GM23338 (cell line): ENCODE measurements at regions not wholly inside any gene's neighbourhood (a gene's known extent, or its start where the extent isn't known, plus 50 kb on each side); places are given as distances from the start of the nearest gene placed in this dataset.
A peak's percentile ranks its signal among the peaks of the same experiment; 100 is the strongest.

Experiments used
- ATAC-seq: fragments of 200-7000 bp; cut with Tn5 transposase; 3 replicates; pipeline ENCODE4 v1.9.1; 2020
- DNase-seq: peaks from one replicate; pipeline ENCODE4 v3.0.0-alpha.2; 2015; ENCODE audit warnings: low spot score
- H2AFZ ChIP-seq: fragments of 200-600 bp; sonication (generic); 2 replicates; pipeline ENCODE4 v1.8.0; 2016; ENCODE audit warnings: antibody characterized with exemption, mild to moderate bottlenecking, moderate library complexity
- H3F3A ChIP-seq: fragments of 200-600 bp; sonication (generic); replicated peaks from 2 replicates; pipeline ENCODE4 v1.8.0; 2017; ENCODE audit warnings: antibody characterized with exemption, mixed run types, low read depth
- H3K27ac ChIP-seq: fragments of 200-600 bp; sonication (generic); 2 replicates; pipeline ENCODE4 v1.6.1; 2016; ENCODE audit warnings: low read depth
- H3K27me3 ChIP-seq: fragments of 200-600 bp; sonication (generic); 2 replicates; pipeline ENCODE4 v1.8.0; 2016; ENCODE audit warnings: mild to moderate bottlenecking, mixed run types, moderate library complexity; ENCODE audit not compliant: insufficient read depth
- H3K36me3 ChIP-seq: fragments of 200-600 bp; sonication (generic); 2 replicates; pipeline ENCODE4 v1.8.0; 2016; ENCODE audit warnings: mild to moderate bottlenecking; ENCODE audit not compliant: insufficient read depth
- H3K4me1 ChIP-seq: fragments of 200-600 bp; sonication (generic); 2 replicates; pipeline ENCODE4 v1.8.0; 2016; ENCODE audit warnings: mild to moderate bottlenecking, moderate library complexity; ENCODE audit not compliant: insufficient read depth
- H3K4me2 ChIP-seq: fragments of 200-600 bp; sonication (generic); 2 replicates; pipeline ENCODE4 v1.7.1; 2017; ENCODE audit warnings: mixed run types
- H3K4me3 ChIP-seq: fragments of 200-600 bp; sonication (generic); 2 replicates; pipeline ENCODE4 v1.6.1; 2016; ENCODE audit warnings: mixed run types
- H3K79me2 ChIP-seq: fragments of 200-600 bp; sonication (generic); replicated peaks from 2 replicates; pipeline ENCODE4 v1.8.0; 2017; ENCODE audit warnings: mild to moderate bottlenecking; ENCODE audit not compliant: insufficient read depth
- H3K9me2 ChIP-seq: fragments of 200-600 bp; sonication (generic); 2 replicates; pipeline ENCODE4 v1.8.0; 2017; ENCODE audit not compliant: insufficient read depth
- H4K20me1 ChIP-seq: fragments of 200-600 bp; sonication (generic); replicated peaks from 2 replicates; pipeline ENCODE4 v1.8.0; 2017; ENCODE audit warnings: mild to moderate bottlenecking; ENCODE audit not compliant: insufficient read depth
- H3K27ac Mint-ChIP-seq: 2 replicates; pipeline ENCODE4 v1.8.0; 2020; ENCODE audit warnings: inconsistent platforms, mild to moderate bottlenecking, moderate library complexity, mixed read lengths
- H3K27me3 Mint-ChIP-seq: 3 replicates; pipeline ENCODE4 v1.8.0; 2022; ENCODE audit warnings: low read depth, mild to moderate bottlenecking, moderate library complexity, mixed read lengths, inconsistent platforms; ENCODE audit not compliant: insufficient read depth, poor library complexity
- H3K36me3 Mint-ChIP-seq: 3 replicates; pipeline ENCODE4 v1.8.0; 2021; ENCODE audit warnings: low read depth, mild to moderate bottlenecking, inconsistent platforms, moderate library complexity, mixed read lengths
- H3K4me1 Mint-ChIP-seq: 3 replicates; pipeline ENCODE4 v1.8.0; 2020; ENCODE audit warnings: mild to moderate bottlenecking, inconsistent platforms, mixed read lengths
- H3K4me3 Mint-ChIP-seq: 3 replicates; pipeline ENCODE4 v1.8.0; 2021; ENCODE audit warnings: moderate library complexity, mild to moderate bottlenecking, inconsistent platforms, mixed read lengths
- H3K9me3 Mint-ChIP-seq: 3 replicates; pipeline ENCODE4 v1.8.0; 2020; ENCODE audit warnings: moderate library complexity, mild to moderate bottlenecking, inconsistent platforms, mixed read lengths
- CREB1 ChIP-seq: fragments of 250-450 bp; sonication (Bioruptor Pico); IDR thresholded peaks from 2 replicates; pipeline ENCODE4 v1.5.0; 2020; ENCODE audit warnings: low read depth, mild to moderate bottlenecking, moderate library complexity
- EZH2 ChIP-seq: fragments of 200-600 bp; sonication (generic); IDR thresholded peaks from one replicate; pipeline ENCODE4 v1.8.0; 2017; ENCODE audit warnings: antibody characterized with exemption, mild to moderate bottlenecking, low read depth; ENCODE audit not compliant: unreplicated experiment
- EZH2phosphoT487 ChIP-seq: fragments of 200-600 bp; sonication (generic); IDR thresholded peaks from one replicate; pipeline ENCODE4 v1.8.1; 2018; ENCODE audit warnings: antibody characterized with exemption; ENCODE audit not compliant: unreplicated experiment
- JUNB ChIP-seq: IDR thresholded peaks from one replicate; pipeline ENCODE4 v1.6.1; 2016; ENCODE audit warnings: antibody characterized with exemption; ENCODE audit not compliant: unreplicated experiment
- NANOG ChIP-seq: IDR thresholded peaks from 2 replicates; pipeline ENCODE4 v1.6.1; 2016; ENCODE audit warnings: antibody characterized with exemption, borderline replicate concordance
- POLR2AphosphoS5 ChIP-seq: IDR thresholded peaks from 2 replicates; pipeline ENCODE4 v1.6.1; 2016; ENCODE audit warnings: antibody characterized with exemption, low read depth
- STAT1 ChIP-seq: IDR thresholded peaks from one replicate; pipeline ENCODE4 v1.6.1; 2016; ENCODE audit warnings: antibody characterized with exemption; ENCODE audit not compliant: unreplicated experiment
- ZNF114 ChIP-seq: fragments of 250-450 bp; sonication (Bioruptor Pico); IDR thresholded peaks from 2 replicates; pipeline ENCODE4 v1.5.0; 2020; ENCODE audit warnings: mild to moderate bottlenecking, moderate library complexity
- ZNF331 ChIP-seq: fragments of 250-450 bp; sonication (Bioruptor Pico); IDR thresholded peaks from 2 replicates; pipeline ENCODE4 v1.5.0; 2020; ENCODE audit warnings: low read depth, mild to moderate bottlenecking, moderate library complexity
- TF ChIP-seq, protein P1 (sequence below), 2 experiments: fragments of 200-600 bp in 1 of 2; sonication (generic) in 1 of 2; conservative IDR thresholded peaks; 2 replicates each; pipeline versions ENCODE4 v1.5.1 to v1.6.1; 2016 to 2017; ENCODE audit warnings: antibody characterized with exemption in 2 of 2, low read depth in 2 of 2, mild to moderate bottlenecking in 2 of 2, moderate library complexity in 1 of 2
- TF ChIP-seq, protein P2 (sequence below): fragments of 250-450 bp; sonication (Bioruptor Pico); IDR thresholded peaks from 2 replicates; pipeline ENCODE4 v1.5.0; 2020; ENCODE audit warnings: mild to moderate bottlenecking, moderate library complexity
- TF ChIP-seq, protein P3 (sequence below): IDR thresholded peaks from 2 replicates; pipeline ENCODE4 v1.6.1; 2016; ENCODE audit warnings: antibody characterized with exemption
- TF ChIP-seq, protein P4 (sequence below): IDR thresholded peaks from one replicate; pipeline ENCODE4 v1.6.1; 2018; ENCODE audit warnings: antibody characterized with exemption; ENCODE audit not compliant: unreplicated experiment

DNA sequence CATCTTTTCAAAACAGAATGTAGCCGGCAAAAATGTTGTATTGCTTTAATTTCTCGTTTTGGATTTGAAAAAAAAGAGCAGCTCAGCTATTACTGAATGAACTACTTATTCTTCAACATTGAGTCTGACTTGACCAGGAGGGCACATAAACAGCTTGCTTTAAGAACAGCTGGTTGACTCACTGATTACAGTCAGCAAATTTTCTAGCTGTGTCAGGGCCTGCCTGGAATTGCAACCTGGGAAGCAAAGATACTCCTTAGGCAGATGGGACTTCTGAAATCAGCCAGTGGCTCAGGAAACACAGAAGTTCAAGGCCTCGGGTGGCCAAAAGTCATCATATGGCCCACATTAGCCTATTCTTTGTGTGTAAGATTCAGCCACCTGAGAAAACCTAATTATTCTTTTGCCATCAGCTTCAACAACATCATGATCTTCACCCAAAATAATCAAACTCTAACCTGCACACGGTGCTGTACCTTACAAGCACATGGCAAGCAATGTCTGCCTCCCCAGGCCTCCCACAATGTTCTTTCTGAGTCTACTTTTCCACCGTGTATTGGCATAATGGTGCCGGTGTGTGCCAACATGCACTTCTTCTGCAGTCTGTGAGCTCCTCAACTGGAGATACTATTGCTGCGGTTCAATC lies 307.2 kb downstream of the HHIPL2 start:
- no peaks in the 10 kb centered on the region for H3K9me3 Mint-ChIP-seq

More for the DNA sequence above, 307.2 kb downstream of the HHIPL2 start:
- Histone ChIP-seq H3K9me2 (peaks cover 9% of the 10 kb centered on the region), H3K79me2 (no peaks in the 10 kb centered on the region), H3K27me3 (no peaks in the 10 kb centered on the region), H3K4me3 (no peak overlapping the region), H3K4me2 (no peak overlapping the region), H3K36me3 (no peaks in the 10 kb centered on the region), H3F3A (no peaks in the 10 kb centered on the region), H3K4me1 (peaks cover 40% of the 10 kb centered on the region), H4K20me1 (no peaks in the 10 kb centered on the region), H3K27ac (no peak overlapping the region), H2AFZ (peak overlapping the region; percentile 40; the same call in 1 of the 2 replicates)
- H3K27ac Mint-ChIP-seq: peak overlapping the region; percentile 43; the same call in 1 of the 2 replicates
- peaks cover 3% of the 10 kb centered on the region; the same call in 1 of the 3 replicates for H3K36me3 Mint-ChIP-seq
- H3K4me3 Mint-ChIP-seq: no peak overlapping the region
- ATAC-seq (no peak), DNase-seq (no peak)
- TF ChIP-seq JUNB (no peak), POLR2AphosphoS5 (no peak), EZH2phosphoT487 (no peak), CREB1 (CRISPR knock-in tag) (no peak), EZH2 (no peak), ZNF331 (CRISPR knock-in tag) (no peak), ZNF114 (CRISPR knock-in tag) (no peak), STAT1 (no peak), NANOG (no peak)
- TF ChIP-seq, protein P1, sequence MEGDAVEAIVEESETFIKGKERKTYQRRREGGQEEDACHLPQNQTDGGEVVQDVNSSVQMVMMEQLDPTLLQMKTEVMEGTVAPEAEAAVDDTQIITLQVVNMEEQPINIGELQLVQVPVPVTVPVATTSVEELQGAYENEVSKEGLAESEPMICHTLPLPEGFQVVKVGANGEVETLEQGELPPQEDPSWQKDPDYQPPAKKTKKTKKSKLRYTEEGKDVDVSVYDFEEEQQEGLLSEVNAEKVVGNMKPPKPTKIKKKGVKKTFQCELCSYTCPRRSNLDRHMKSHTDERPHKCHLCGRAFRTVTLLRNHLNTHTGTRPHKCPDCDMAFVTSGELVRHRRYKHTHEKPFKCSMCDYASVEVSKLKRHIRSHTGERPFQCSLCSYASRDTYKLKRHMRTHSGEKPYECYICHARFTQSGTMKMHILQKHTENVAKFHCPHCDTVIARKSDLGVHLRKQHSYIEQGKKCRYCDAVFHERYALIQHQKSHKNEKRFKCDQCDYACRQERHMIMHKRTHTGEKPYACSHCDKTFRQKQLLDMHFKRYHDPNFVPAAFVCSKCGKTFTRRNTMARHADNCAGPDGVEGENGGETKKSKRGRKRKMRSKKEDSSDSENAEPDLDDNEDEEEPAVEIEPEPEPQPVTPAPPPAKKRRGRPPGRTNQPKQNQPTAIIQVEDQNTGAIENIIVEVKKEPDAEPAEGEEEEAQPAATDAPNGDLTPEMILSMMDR (conservative IDR thresholded peaks at IDR 0.05; ENCODE audit: low read depth in 2 of 2): no peak
- TF ChIP-seq, protein P2, sequence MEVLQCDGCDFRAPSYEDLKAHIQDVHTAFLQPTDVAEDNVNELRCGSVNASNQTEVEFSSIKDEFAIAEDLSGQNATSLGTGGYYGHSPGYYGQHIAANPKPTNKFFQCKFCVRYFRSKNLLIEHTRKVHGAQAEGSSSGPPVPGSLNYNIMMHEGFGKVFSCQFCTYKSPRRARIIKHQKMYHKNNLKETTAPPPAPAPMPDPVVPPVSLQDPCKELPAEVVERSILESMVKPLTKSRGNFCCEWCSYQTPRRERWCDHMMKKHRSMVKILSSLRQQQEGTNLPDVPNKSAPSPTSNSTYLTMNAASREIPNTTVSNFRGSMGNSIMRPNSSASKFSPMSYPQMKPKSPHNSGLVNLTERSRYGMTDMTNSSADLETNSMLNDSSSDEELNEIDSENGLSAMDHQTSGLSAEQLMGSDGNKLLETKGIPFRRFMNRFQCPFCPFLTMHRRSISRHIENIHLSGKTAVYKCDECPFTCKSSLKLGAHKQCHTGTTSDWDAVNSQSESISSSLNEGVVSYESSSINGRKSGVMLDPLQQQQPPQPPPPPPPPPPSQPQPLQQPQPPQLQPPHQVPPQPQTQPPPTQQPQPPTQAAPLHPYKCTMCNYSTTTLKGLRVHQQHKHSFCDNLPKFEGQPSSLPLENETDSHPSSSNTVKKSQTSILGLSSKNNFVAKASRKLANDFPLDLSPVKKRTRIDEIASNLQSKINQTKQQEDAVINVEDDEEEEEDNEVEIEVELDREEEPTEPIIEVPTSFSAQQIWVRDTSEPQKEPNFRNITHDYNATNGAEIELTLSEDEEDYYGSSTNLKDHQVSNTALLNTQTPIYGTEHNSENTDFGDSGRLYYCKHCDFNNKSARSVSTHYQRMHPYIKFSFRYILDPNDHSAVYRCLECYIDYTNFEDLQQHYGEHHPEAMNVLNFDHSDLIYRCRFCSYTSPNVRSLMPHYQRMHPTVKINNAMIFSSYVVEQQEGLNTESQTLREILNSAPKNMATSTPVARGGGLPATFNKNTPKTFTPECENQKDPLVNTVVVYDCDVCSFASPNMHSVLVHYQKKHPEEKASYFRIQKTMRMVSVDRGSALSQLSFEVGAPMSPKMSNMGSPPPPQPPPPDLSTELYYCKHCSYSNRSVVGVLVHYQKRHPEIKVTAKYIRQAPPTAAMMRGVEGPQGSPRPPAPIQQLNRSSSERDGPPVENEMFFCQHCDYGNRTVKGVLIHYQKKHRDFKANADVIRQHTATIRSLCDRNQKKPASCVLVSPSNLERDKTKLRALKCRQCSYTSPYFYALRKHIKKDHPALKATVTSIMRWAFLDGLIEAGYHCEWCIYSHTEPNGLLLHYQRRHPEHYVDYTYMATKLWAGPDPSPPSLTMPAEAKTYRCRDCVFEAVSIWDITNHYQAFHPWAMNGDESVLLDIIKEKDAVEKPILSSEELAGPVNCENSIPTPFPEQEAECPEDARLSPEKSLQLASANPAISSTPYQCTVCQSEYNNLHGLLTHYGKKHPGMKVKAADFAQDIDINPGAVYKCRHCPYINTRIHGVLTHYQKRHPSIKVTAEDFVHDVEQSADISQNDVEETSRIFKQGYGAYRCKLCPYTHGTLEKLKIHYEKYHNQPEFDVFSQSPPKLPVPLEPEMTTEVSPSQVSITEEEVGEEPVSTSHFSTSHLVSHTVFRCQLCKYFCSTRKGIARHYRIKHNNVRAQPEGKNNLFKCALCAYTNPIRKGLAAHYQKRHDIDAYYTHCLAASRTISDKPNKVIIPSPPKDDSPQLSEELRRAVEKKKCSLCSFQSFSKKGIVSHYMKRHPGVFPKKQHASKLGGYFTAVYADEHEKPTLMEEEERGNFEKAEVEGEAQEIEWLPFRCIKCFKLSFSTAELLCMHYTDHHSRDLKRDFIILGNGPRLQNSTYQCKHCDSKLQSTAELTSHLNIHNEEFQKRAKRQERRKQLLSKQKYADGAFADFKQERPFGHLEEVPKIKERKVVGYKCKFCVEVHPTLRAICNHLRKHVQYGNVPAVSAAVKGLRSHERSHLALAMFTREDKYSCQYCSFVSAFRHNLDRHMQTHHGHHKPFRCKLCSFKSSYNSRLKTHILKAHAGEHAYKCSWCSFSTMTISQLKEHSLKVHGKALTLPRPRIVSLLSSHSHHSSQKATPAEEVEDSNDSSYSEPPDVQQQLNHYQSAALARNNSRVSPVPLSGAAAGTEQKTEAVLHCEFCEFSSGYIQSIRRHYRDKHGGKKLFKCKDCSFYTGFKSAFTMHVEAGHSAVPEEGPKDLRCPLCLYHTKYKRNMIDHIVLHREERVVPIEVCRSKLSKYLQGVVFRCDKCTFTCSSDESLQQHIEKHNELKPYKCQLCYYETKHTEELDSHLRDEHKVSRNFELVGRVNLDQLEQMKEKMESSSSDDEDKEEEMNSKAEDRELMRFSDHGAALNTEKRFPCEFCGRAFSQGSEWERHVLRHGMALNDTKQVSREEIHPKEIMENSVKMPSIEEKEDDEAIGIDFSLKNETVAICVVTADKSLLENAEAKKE: no peak
- TF ChIP-seq, protein P3, sequence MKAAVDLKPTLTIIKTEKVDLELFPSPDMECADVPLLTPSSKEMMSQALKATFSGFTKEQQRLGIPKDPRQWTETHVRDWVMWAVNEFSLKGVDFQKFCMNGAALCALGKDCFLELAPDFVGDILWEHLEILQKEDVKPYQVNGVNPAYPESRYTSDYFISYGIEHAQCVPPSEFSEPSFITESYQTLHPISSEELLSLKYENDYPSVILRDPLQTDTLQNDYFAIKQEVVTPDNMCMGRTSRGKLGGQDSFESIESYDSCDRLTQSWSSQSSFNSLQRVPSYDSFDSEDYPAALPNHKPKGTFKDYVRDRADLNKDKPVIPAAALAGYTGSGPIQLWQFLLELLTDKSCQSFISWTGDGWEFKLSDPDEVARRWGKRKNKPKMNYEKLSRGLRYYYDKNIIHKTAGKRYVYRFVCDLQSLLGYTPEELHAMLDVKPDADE: no peak
- TF ChIP-seq, protein P4, sequence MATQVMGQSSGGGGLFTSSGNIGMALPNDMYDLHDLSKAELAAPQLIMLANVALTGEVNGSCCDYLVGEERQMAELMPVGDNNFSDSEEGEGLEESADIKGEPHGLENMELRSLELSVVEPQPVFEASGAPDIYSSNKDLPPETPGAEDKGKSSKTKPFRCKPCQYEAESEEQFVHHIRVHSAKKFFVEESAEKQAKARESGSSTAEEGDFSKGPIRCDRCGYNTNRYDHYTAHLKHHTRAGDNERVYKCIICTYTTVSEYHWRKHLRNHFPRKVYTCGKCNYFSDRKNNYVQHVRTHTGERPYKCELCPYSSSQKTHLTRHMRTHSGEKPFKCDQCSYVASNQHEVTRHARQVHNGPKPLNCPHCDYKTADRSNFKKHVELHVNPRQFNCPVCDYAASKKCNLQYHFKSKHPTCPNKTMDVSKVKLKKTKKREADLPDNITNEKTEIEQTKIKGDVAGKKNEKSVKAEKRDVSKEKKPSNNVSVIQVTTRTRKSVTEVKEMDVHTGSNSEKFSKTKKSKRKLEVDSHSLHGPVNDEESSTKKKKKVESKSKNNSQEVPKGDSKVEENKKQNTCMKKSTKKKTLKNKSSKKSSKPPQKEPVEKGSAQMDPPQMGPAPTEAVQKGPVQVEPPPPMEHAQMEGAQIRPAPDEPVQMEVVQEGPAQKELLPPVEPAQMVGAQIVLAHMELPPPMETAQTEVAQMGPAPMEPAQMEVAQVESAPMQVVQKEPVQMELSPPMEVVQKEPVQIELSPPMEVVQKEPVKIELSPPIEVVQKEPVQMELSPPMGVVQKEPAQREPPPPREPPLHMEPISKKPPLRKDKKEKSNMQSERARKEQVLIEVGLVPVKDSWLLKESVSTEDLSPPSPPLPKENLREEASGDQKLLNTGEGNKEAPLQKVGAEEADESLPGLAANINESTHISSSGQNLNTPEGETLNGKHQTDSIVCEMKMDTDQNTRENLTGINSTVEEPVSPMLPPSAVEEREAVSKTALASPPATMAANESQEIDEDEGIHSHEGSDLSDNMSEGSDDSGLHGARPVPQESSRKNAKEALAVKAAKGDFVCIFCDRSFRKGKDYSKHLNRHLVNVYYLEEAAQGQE: no peak
- peaks cover 25% of the 10 kb centered on the region for H3K4me1 Mint-ChIP-seq
- peaks cover 3% of the 10 kb centered on the region for H3K27me3 Mint-ChIP-seq
